ENCODE measurements at regions not wholly inside any gene's neighbourhood (a gene's known extent, or its start where the extent isn't known, plus 50 kb on each side); places are given as distances from the start of the nearest gene placed in this dataset.

- TF ChIP-seq SMAD3 (CRISPR knock-in tag; IDR thresholded peaks at IDR 0.05; ENCODE audit: borderline replicate concordance) (no peak), CTCF (IDR thresholded peaks at IDR 0.05) (no peak), ZNF281 (CRISPR knock-in tag; IDR thresholded peaks at IDR 0.05) (no peak), TEAD1 (CRISPR knock-in tag; IDR thresholded peaks at IDR 0.05) (no peak)
Measured at GRCh38 chr2:121063471-121063870, 221.5 kb downstream of the TFCP2L1 start (continued).

- Mint-ChIP-seq H3K27me3 (ENCODE audit: low read depth) (peaks cover 37% of the 10 kb centered on the region), H3K27ac (no peak overlapping the region), H3K9me3 (peaks cover 4% of the 10 kb centered on the region; the same call in 1 of the 2 replicates), H3K4me3 (no peak overlapping the region), H3K4me1 (peaks cover 17% of the 10 kb centered on the region), H3K36me3 (no peaks in the 10 kb centered on the region)
- no peak for ATAC-seq
- no peak for TF ChIP-seq ZNF263 (CRISPR knock-in tag; IDR thresholded peaks at IDR 0.05; ENCODE audit: low read depth)
- no peak for TF ChIP-seq NR3C1 (CRISPR knock-in tag; conservative IDR thresholded peaks at IDR 0.05; ENCODE audit: low read depth)
- no peak for TF ChIP-seq ARID4B (CRISPR knock-in tag; IDR thresholded peaks at IDR 0.05; ENCODE audit: borderline replicate concordance)
- TF ChIP-seq ZNF121 (CRISPR knock-in tag; IDR thresholded peaks at IDR 0.05): no peak
- no peak for TF ChIP-seq GTF2I (CRISPR knock-in tag; conservative IDR thresholded peaks at IDR 0.05)
- TF ChIP-seq ZNF317 (CRISPR knock-in tag; IDR thresholded peaks at IDR 0.05; ENCODE audit: borderline replicate concordance, low read depth): no peak
- TF ChIP-seq USF1 (CRISPR knock-in tag; IDR thresholded peaks at IDR 0.05): no peak
- no peak for TF ChIP-seq NFYB (CRISPR knock-in tag; conservative IDR thresholded peaks at IDR 0.05; ENCODE audit: low read depth)
- TF ChIP-seq MLX (CRISPR knock-in tag; IDR thresholded peaks at IDR 0.05): no peak
- POLR2A ChIA-PET: no interaction called here
- DNase-seq (ENCODE audit: low spot score): no peak
- CTCF ChIA-PET: interaction anchor here (0.5 to 1.1 kb wide), 4 partner anchors 11 to 774 kb away, joined by 3 to 5 read pairs (median 4); no protein-coding TSS in a partner anchor
Measured at GRCh38 chr2:121064186-121064585, 220.8 kb downstream of the TFCP2L1 start.
